H9 (cell line): ENCODE measurements at regions not wholly inside any gene's neighbourhood (a gene's known extent, or its start where the extent isn't known, plus 50 kb on each side); places are given as distances from the start of the nearest gene placed in this dataset.

Source experiments
- DNase-seq: peaks from one replicate; pipeline ENCODE4 v3.0.0-alpha.2; 2017
- H2AFZ ChIP-seq: one replicate; pipeline ENCODE4 v1.6.1; 2013; ENCODE audit warnings: mild to moderate bottlenecking, low read length, control low read depth, moderate library complexity
- H2AK5ac ChIP-seq: 2 replicates; pipeline ENCODE4 v1.6.1; 2013; ENCODE audit warnings: low read length, control low read depth, mixed read lengths; ENCODE audit not compliant: insufficient read length
- H2BK120ac ChIP-seq: one replicate; pipeline ENCODE4 v1.6.1; 2013; ENCODE audit warnings: low read depth, mild to moderate bottlenecking, low read length, control low read depth, inconsistent platforms; ENCODE audit not compliant: poor library complexity, severe bottlenecking
- H2BK12ac ChIP-seq: 2 replicates; pipeline ENCODE4 v1.6.1; 2013; ENCODE audit warnings: low read length, control low read depth, mixed read lengths, low read depth; ENCODE audit not compliant: insufficient read length
- H2BK15ac ChIP-seq: 2 replicates; pipeline ENCODE4 v1.6.1; 2013; ENCODE audit warnings: low read depth, low read length, control low read depth
- H2BK20ac ChIP-seq: one replicate; pipeline ENCODE4 v1.6.1; 2013; ENCODE audit warnings: low read depth, mild to moderate bottlenecking, low read length, control low read depth, inconsistent platforms; ENCODE audit not compliant: poor library complexity, severe bottlenecking
- H2BK5ac ChIP-seq: 2 replicates; pipeline ENCODE4 v1.6.1; 2013; ENCODE audit warnings: low read length, control low read depth, mixed read lengths; ENCODE audit not compliant: insufficient read length
- H3K14ac ChIP-seq: 2 replicates; pipeline ENCODE4 v1.6.1; 2013; ENCODE audit warnings: low read length, control low read depth; ENCODE audit not compliant: insufficient read depth
- H3K18ac ChIP-seq: 2 replicates; pipeline ENCODE4 v1.6.1; 2013; ENCODE audit warnings: low read depth, mild to moderate bottlenecking, mixed read lengths, low read length, control low read depth; ENCODE audit not compliant: insufficient read length
- H3K23ac ChIP-seq: 2 replicates; pipeline ENCODE4 v1.6.1; 2013; ENCODE audit warnings: low read length, control low read depth, mixed read lengths, low read depth; ENCODE audit not compliant: insufficient read length
- H3K23me2 ChIP-seq: 2 replicates; pipeline ENCODE4 v1.6.1; 2013; ENCODE audit warnings: low read depth, mild to moderate bottlenecking, mixed read lengths, low read length, control low read depth; ENCODE audit not compliant: insufficient read length, poor library complexity, severe bottlenecking
- H3K27ac ChIP-seq: 2 replicates; pipeline ENCODE4 v1.5.1; 2013; ENCODE audit warnings: low read length, control low read depth, mixed read lengths, low read depth; ENCODE audit not compliant: insufficient read length
- H3K27me3 ChIP-seq: 2 replicates; pipeline ENCODE4 v1.6.1; 2013; ENCODE audit warnings: low read length, control low read depth, inconsistent platforms; ENCODE audit not compliant: insufficient read depth
- H3K4ac ChIP-seq: 2 replicates; pipeline ENCODE4 v1.6.1; 2013; ENCODE audit warnings: low read depth, mild to moderate bottlenecking, control low read depth, inconsistent platforms, low read length, moderate library complexity
- H3K4me1 ChIP-seq: 2 replicates; pipeline ENCODE4 v1.6.1; 2013; ENCODE audit warnings: low read length, control low read depth, inconsistent platforms; ENCODE audit not compliant: insufficient read depth
- H3K4me2 ChIP-seq: 2 replicates; pipeline ENCODE4 v1.6.1; 2013; ENCODE audit warnings: low read length, control low read depth, mixed read lengths; ENCODE audit not compliant: insufficient read length, insufficient read depth
- H3K56ac ChIP-seq: 2 replicates; pipeline ENCODE4 v1.6.1; 2013; ENCODE audit warnings: low read depth, mild to moderate bottlenecking, mixed read lengths, low read length, control low read depth; ENCODE audit not compliant: insufficient read length
- H3K79me1 ChIP-seq: 2 replicates; pipeline ENCODE4 v1.6.1; 2013; ENCODE audit warnings: low read depth, mild to moderate bottlenecking, moderate library complexity, low read length, control low read depth, inconsistent platforms; ENCODE audit not compliant: insufficient read depth, poor library complexity, severe bottlenecking
- H3K79me2 ChIP-seq: 2 replicates; pipeline ENCODE4 v1.6.1; 2013; ENCODE audit warnings: low read length, control low read depth, inconsistent platforms; ENCODE audit not compliant: insufficient read depth
- H3K9ac ChIP-seq: 2 replicates; pipeline ENCODE4 v1.6.1; 2013; ENCODE audit warnings: low read length, control low read depth, mixed read lengths; ENCODE audit not compliant: insufficient read length; ENCODE audit errors: extremely low read depth
- H3K9me3 ChIP-seq: one replicate; pipeline ENCODE4 v1.6.1; 2013; ENCODE audit warnings: low read depth, low read length, inconsistent platforms; ENCODE audit not compliant: control insufficient read depth
- H3T11ph ChIP-seq: one replicate; pipeline ENCODE4 v1.6.1; 2013; ENCODE audit warnings: mild to moderate bottlenecking, low read length, control low read depth, inconsistent platforms
- H4K20me1 ChIP-seq: one replicate; pipeline ENCODE4 v1.6.1; 2013; ENCODE audit not compliant: control insufficient read depth, insufficient read length, insufficient read depth
- H4K5ac ChIP-seq: 2 replicates; pipeline ENCODE4 v1.6.1; 2013; ENCODE audit warnings: low read depth, mild to moderate bottlenecking, mixed read lengths, low read length, control low read depth; ENCODE audit not compliant: insufficient read length
- H4K8ac ChIP-seq: replicated peaks from 2 replicates; pipeline ENCODE4 v1.6.1; 2013; ENCODE audit warnings: low read length, control low read depth, mixed read lengths, low read depth; ENCODE audit not compliant: insufficient read length
- H4K91ac ChIP-seq: 2 replicates; pipeline ENCODE4 v1.6.1; 2013; ENCODE audit warnings: low read depth, mild to moderate bottlenecking, moderate library complexity, mixed read lengths, low read length, control low read depth; ENCODE audit not compliant: insufficient read length
- H3K27ac Mint-ChIP-seq, 3 experiments: 2 replicates in 2 of 3; 3 replicates in 1 of 3; pipeline ENCODE4 v1.8.0; 2020 to 2021; ENCODE audit warnings: mixed read lengths in 3 of 3, mild to moderate bottlenecking in 1 of 3, moderate library complexity in 1 of 3
- H3K27me3 Mint-ChIP-seq: 2 replicates; pipeline ENCODE4 v1.8.0; 2021; ENCODE audit warnings: low read depth, mild to moderate bottlenecking, moderate library complexity, mixed read lengths
- H3K36me3 Mint-ChIP-seq, 3 experiments: 2 replicates in 2 of 3; 3 replicates in 1 of 3; pipeline ENCODE4 v1.8.0; 2020 to 2021; ENCODE audit warnings: low read depth in 3 of 3, mixed read lengths in 3 of 3; ENCODE audit not compliant: insufficient read depth in 1 of 3
- H3K4me1 Mint-ChIP-seq, 2 experiments: 2 replicates each; pipeline ENCODE4 v1.8.0; 2020; ENCODE audit warnings: mixed read lengths in 2 of 2
- H3K4me3 Mint-ChIP-seq, 2 experiments: 2 replicates in 1 of 2; 3 replicates in 1 of 2; pipeline ENCODE4 v1.8.0; 2020 to 2021; ENCODE audit warnings: mild to moderate bottlenecking in 2 of 2, mixed read lengths in 2 of 2, moderate library complexity in 1 of 2
- H3K9me3 Mint-ChIP-seq, 2 experiments: 2 replicates in 1 of 2; 3 replicates in 1 of 2; pipeline ENCODE4 v1.8.0; 2020; ENCODE audit warnings: mild to moderate bottlenecking in 2 of 2, mixed read lengths in 2 of 2, moderate library complexity in 1 of 2
- WGBS: extraction: QIAGEN DNeasy Blood & Tissue Kit; methylation state at CpG from one replicate; pipeline ENCODE4 v1.1.7; 2013; ENCODE audit warnings: missing lambda C conversion rate, low lambda C conversion rate, mixed read lengths; ENCODE audit not compliant: insufficient read length; ENCODE audit errors: extremely low coverage; 5-methylcytosine and 5-hydroxymethylcytosine counted together
- TF ChIP-seq, protein P1 (sequence below): fragments of 200-600 bp; sonication (generic); conservative IDR thresholded peaks from 3 replicates; pipeline ENCODE4 v1.8.0; 2021; ENCODE audit warnings: antibody characterized with exemption, mild to moderate bottlenecking

- no peak overlapping the region for H3K4me2 ChIP-seq
- H3K4me3 Mint-ChIP-seq, result no peak overlapping the region
- peaks cover 21 to 52% (median 23%) of the 10 kb centered on the region in 3 experiments for H3K36me3 Mint-ChIP-seq
- no peak overlapping the region for H3K9ac ChIP-seq
- no peak overlapping the region for H3K18ac ChIP-seq
- H2AK5ac ChIP-seq, result no peak overlapping the region
- H3K79me2 ChIP-seq, result no peaks in the 10 kb centered on the region
- H3K27ac ChIP-seq, result no peak overlapping the region
- H4K20me1 ChIP-seq, result no peaks in the 10 kb centered on the region
- no peak overlapping the region for H4K8ac ChIP-seq
- no peak overlapping the region for H3T11ph ChIP-seq
- no peak overlapping the region for H4K91ac ChIP-seq
- no peak overlapping the region for H4K5ac ChIP-seq
- H3K4me1 Mint-ChIP-seq, result no peaks in the 10 kb centered on the region
- no peak overlapping the region for H3K56ac ChIP-seq
- no peak overlapping the region for H2BK20ac ChIP-seq
- H2AFZ ChIP-seq, result no peak overlapping the region
- no peaks in the 10 kb centered on the region for H3K4me1 ChIP-seq
- no CpG with 5 or more reads among the region's 2 CpGs for WGBS
- no peaks in the 10 kb centered on the region for H3K27me3 ChIP-seq
- H2BK15ac ChIP-seq, result no peak overlapping the region
- H2BK12ac ChIP-seq, result no peak overlapping the region
- H3K9me3 Mint-ChIP-seq, result peaks cover 30 to 34% of the 10 kb centered on the region in 2 experiments
- no peak overlapping the region for H2BK5ac ChIP-seq
- H3K27ac Mint-ChIP-seq, result no peak overlapping the region
- H3K23ac ChIP-seq, result no peak overlapping the region
- no peaks in the 10 kb centered on the region for H3K23me2 ChIP-seq
- TF ChIP-seq, protein P1, sequence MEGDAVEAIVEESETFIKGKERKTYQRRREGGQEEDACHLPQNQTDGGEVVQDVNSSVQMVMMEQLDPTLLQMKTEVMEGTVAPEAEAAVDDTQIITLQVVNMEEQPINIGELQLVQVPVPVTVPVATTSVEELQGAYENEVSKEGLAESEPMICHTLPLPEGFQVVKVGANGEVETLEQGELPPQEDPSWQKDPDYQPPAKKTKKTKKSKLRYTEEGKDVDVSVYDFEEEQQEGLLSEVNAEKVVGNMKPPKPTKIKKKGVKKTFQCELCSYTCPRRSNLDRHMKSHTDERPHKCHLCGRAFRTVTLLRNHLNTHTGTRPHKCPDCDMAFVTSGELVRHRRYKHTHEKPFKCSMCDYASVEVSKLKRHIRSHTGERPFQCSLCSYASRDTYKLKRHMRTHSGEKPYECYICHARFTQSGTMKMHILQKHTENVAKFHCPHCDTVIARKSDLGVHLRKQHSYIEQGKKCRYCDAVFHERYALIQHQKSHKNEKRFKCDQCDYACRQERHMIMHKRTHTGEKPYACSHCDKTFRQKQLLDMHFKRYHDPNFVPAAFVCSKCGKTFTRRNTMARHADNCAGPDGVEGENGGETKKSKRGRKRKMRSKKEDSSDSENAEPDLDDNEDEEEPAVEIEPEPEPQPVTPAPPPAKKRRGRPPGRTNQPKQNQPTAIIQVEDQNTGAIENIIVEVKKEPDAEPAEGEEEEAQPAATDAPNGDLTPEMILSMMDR, result no peak
- no peak overlapping the region for H2BK120ac ChIP-seq
- H3K27me3 Mint-ChIP-seq, result no peaks in the 10 kb centered on the region; the same call in 1 of the 2 replicates
- H3K14ac ChIP-seq, result no peak overlapping the region
- H3K79me1 ChIP-seq, result no peaks in the 10 kb centered on the region
- DNase-seq, result no peak
- H3K4ac ChIP-seq, result no peak overlapping the region
- H3K9me3 ChIP-seq, result no peaks in the 10 kb centered on the region
These were observed 503.0 kb upstream of the ZNF608 start for GRCh38 chr5:125249400-125249799.
